Esophagus (tissue), 2 donors: ENCODE measurements at regions not wholly inside any gene's neighbourhood (a gene's known extent, or its start where the extent isn't known, plus 50 kb on each side); places are given as distances from the start of the nearest gene placed in this dataset.

ENCODE experiments used
- H3K27ac ChIP-seq, 2 donors: one replicate each; pipeline ENCODE4 v1.5.1; 2013; ENCODE audit warnings: low read depth in 2 of 2, mild to moderate bottlenecking in 2 of 2, inconsistent platforms in 1 of 2, low read length in 1 of 2, moderate library complexity in 1 of 2
- H3K27me3 ChIP-seq, 2 donors: one replicate each; pipeline ENCODE4 v1.6.1; 2013; ENCODE audit warnings: low read length in 2 of 2, control low read depth in 1 of 2, mild to moderate bottlenecking in 1 of 2; ENCODE audit not compliant: insufficient read depth in 2 of 2, control insufficient read depth in 1 of 2
- H3K36me3 ChIP-seq, 2 donors: one replicate each; pipeline ENCODE4 v1.6.1; 2013; ENCODE audit warnings: low read length in 1 of 2; ENCODE audit not compliant: control insufficient read depth in 2 of 2, insufficient read depth in 2 of 2
- H3K4me1 ChIP-seq, 2 donors: one replicate each; pipeline ENCODE4 v1.6.1; 2013; ENCODE audit warnings: low read length in 1 of 2; ENCODE audit not compliant: control insufficient read depth in 2 of 2, insufficient read depth in 2 of 2
- H3K4me3 ChIP-seq, 2 donors: one replicate each; pipeline ENCODE4 v1.5.1; 2013; ENCODE audit warnings: low read length in 2 of 2, mild to moderate bottlenecking in 2 of 2, low read depth in 1 of 2, moderate library complexity in 1 of 2
- H3K9me3 ChIP-seq, 2 donors: one replicate each; pipeline ENCODE4 v1.6.1; 2013; ENCODE audit warnings: mild to moderate bottlenecking in 2 of 2, low read depth in 1 of 2, low read length in 1 of 2, moderate library complexity in 1 of 2; ENCODE audit not compliant: control insufficient read depth in 2 of 2, insufficient read depth in 1 of 2
- WGBS, 2 donors: extraction: QIAGEN DNeasy Blood & Tissue Kit; methylation state at CpG; one replicate each; pipeline ENCODE4 v1.1.7; 2013; 5-methylcytosine and 5-hydroxymethylcytosine counted together
- donor health status: healthy with polysubstance abuse.
- donor health status: Bipolar disorder and iron deficiency.

- 47 to 52% methylated on average over 6 of the region's 6 CpGs for WGBS, 2 donors
- no peak overlapping the region for H3K27ac ChIP-seq
- no peaks in the 10 kb centered on the region for H3K27me3 ChIP-seq
- no peak overlapping the region for H3K4me3 ChIP-seq
- no peaks in the 10 kb centered on the region for H3K4me1 ChIP-seq
- H3K9me3 ChIP-seq = no peaks in the 10 kb centered on the region
- no peaks in the 10 kb centered on the region for H3K36me3 ChIP-seq
Observed at GRCh38 chr4:181140037-181140603, 1103.1 kb upstream of the TENM3 start.

DNA sequence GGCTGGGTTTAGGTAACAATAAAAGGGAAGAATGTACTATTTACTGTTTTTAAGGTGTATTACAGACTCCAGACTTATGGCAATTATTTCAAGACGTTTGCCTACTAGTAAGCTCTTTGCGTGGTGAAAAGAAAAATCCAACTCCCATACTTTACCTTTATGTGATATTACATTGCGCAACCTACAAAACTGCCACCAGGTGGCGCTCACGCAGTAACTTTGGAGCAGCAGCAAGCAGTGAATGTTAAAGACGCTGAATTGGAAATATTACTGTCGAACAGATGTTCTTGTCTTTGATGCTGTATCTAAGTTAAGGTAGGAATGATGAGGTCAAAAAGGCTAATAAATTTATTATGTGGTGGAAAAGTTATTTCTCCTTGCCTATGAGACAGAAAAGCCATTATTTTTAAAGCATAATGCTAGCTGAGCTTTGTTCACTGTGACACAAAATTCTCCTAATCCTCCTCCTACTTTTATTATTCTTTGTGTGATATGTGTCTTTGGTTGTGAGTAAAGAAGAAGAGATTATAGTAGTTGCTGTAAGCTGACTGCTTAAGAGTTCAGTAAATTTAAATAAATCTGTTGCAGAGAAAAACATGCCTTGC is 1099.8 kb upstream of the TENM3 start:
- no peaks in the 10 kb centered on the region for H3K4me1 ChIP-seq
- H3K36me3 ChIP-seq = no peaks in the 10 kb centered on the region
- H3K9me3 ChIP-seq = no peaks in the 10 kb centered on the region
- 2 to 4% methylated on average over 7 of the region's 7 CpGs for WGBS, 2 donors
- no peak overlapping the region for H3K4me3 ChIP-seq
- H3K27ac ChIP-seq = no peak overlapping the region
- H3K27me3 ChIP-seq = no peaks in the 10 kb centered on the region

- Histone ChIP-seq H3K36me3 (no peaks in the 10 kb centered on the region), H3K4me3 (no peak overlapping the region), H3K27me3 (no peaks in the 10 kb centered on the region), H3K27ac (no peak overlapping the region), H3K4me1 (no peaks in the 10 kb centered on the region), H3K9me3 (no peaks in the 10 kb centered on the region)
- WGBS, 2 donors = 71 to 86% methylated on average over 1 of the region's 1 CpG
Observed at GRCh38 chr4:181146051-181146450, 1097.2 kb upstream of the TENM3 start.

DNA sequence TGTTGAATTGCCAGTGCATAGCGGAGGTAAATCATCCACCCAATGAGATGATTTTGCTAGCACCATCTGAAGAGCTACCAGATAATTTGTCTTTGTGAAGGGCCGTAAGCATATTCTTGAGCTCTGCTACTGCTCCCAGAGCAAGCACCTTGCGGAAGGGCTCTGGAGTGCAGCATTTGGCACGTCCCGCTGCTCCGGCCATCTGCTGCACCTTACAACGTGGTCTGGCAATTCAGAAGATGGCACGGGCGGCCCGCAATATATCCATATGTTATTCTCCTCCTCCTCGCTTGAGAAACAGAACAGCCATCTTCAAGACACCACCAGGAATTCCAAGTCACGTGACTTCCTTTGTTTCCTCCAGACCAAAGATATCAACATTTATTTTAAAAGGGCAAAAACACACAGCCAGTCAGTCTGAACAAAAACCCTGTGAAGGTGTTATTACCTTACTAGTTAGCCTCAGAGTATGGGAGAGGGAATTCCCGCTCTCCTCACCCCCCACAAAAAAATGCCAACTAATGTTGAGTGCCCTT is 1095.7 kb upstream of the TENM3 start:
- 90% methylated on average over 13 of the region's 13 CpGs for WGBS, 2 donors
- no peak overlapping the region for H3K4me3 ChIP-seq

DNA sequence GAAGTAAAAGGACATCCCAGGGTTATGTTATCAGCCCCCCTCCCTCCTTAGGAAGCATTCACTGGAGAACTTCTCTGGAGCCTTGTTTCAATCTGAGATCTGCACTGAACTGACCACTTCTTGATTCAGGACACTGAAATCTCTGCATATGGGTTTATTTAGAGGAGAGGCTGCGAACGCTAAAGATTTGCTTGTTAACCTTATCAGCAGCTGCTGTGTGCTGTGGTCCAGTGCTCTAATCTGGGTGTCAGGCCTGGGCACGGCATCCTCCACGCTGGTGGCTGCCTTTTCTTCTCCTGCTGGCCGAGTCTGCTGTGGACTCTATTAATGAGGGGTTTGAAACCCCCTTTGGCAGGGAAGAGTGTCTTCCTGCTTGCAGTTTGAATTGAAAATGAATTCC is 1094.7 kb upstream of the TENM3 start:
- Histone ChIP-seq H3K27ac (no peak overlapping the region), H3K36me3 (no peaks in the 10 kb centered on the region), H3K27me3 (no peaks in the 10 kb centered on the region), H3K4me3 (no peak overlapping the region), H3K4me1 (no peaks in the 10 kb centered on the region), H3K9me3 (no peaks in the 10 kb centered on the region)
- WGBS, 2 donors = 66 to 77% methylated on average over 5 of the region's 5 CpGs

More for the DNA sequence above, 1095.7 kb upstream of the TENM3 start:
- no peaks in the 10 kb centered on the region for H3K36me3 ChIP-seq
- no peaks in the 10 kb centered on the region for H3K9me3 ChIP-seq
- H3K27ac ChIP-seq = no peak overlapping the region
- H3K4me1 ChIP-seq = no peaks in the 10 kb centered on the region
- H3K27me3 ChIP-seq = no peaks in the 10 kb centered on the region

DNA sequence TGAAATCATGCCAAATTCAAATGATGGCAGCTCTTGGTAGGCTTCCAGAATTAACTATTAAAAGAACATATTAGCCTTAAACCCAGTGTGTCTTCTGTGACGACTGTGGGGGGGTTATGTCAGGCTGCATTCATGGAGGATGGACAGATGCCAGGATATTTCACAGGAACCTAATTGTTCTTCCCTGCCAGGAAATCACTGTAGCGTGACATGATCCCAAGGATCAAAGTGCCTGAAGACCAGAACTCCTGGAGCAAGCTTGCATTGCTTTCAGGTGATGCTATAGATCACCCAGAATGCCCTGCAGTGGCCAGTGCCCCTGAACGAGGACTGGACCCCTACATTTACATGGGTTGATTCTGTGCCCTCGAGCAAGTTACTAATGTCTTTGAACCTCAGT is 1093.0 kb upstream of the TENM3 start:
- H3K4me3 ChIP-seq = no peak overlapping the region
- H3K9me3 ChIP-seq = no peaks in the 10 kb centered on the region
- WGBS, 2 donors = 36 to 42% methylated on average over 4 of the region's 4 CpGs
- H3K27me3 ChIP-seq = no peaks in the 10 kb centered on the region
- H3K36me3 ChIP-seq = no peaks in the 10 kb centered on the region
- H3K4me1 ChIP-seq = no peaks in the 10 kb centered on the region
- no peak overlapping the region for H3K27ac ChIP-seq

- no peaks in the 10 kb centered on the region for H3K36me3 ChIP-seq
- H3K4me3 ChIP-seq = no peak overlapping the region
- H3K27ac ChIP-seq = no peak overlapping the region
- H3K9me3 ChIP-seq = no peaks in the 10 kb centered on the region
- no peaks in the 10 kb centered on the region for H3K4me1 ChIP-seq
- H3K27me3 ChIP-seq = no peaks in the 10 kb centered on the region
- 73 to 81% methylated on average over 7 of the region's 7 CpGs for WGBS, 2 donors
Observed at GRCh38 chr4:181151856-181152255, 1091.3 kb upstream of the TENM3 start.

GRCh38 chr4:181157647-181158046 is 1085.6 kb upstream of the TENM3 start:
- H3K27ac ChIP-seq = no peak overlapping the region
- H3K36me3 ChIP-seq = no peaks in the 10 kb centered on the region
- no peak overlapping the region for H3K4me3 ChIP-seq
- no peaks in the 10 kb centered on the region for H3K27me3 ChIP-seq
- H3K4me1 ChIP-seq = no peaks in the 10 kb centered on the region
- 53 to 61% methylated on average over 4 of the region's 4 CpGs for WGBS, 2 donors
- no peaks in the 10 kb centered on the region for H3K9me3 ChIP-seq

GRCh38 chr4:181158971-181159370 is 1084.2 kb upstream of the TENM3 start:
- Histone ChIP-seq H3K27ac (no peak overlapping the region), H3K27me3 (no peaks in the 10 kb centered on the region), H3K4me1 (no peaks in the 10 kb centered on the region), H3K9me3 (no peaks in the 10 kb centered on the region), H3K36me3 (no peaks in the 10 kb centered on the region), H3K4me3 (no peak overlapping the region)
- 79 to 84% methylated on average over 8 of the region's 8 CpGs for WGBS, 2 donors

GRCh38 chr4:181161669-181162068 is 1081.5 kb upstream of the TENM3 start:
- H3K27ac ChIP-seq = no peak overlapping the region
- no peaks in the 10 kb centered on the region for H3K36me3 ChIP-seq
- H3K4me1 ChIP-seq = no peaks in the 10 kb centered on the region
- no peaks in the 10 kb centered on the region for H3K9me3 ChIP-seq
- WGBS, 2 donors = 44 to 48% methylated on average over 4 of the region's 4 CpGs
- H3K4me3 ChIP-seq = no peak overlapping the region
- no peaks in the 10 kb centered on the region for H3K27me3 ChIP-seq
